H1 (cell line): ENCODE measurements at regions not wholly inside any gene's neighbourhood (a gene's known extent, or its start where the extent isn't known, plus 50 kb on each side); places are given as distances from the start of the nearest gene placed in this dataset.

Experiments used
- PHF8 ChIP-seq: fragments of 200-600 bp; sonication (generic); conservative IDR thresholded peaks from 2 replicates; pipeline ENCODE4 v1.7.1; 2012; ENCODE audit warnings: low read depth, mild to moderate bottlenecking, inconsistent platforms, low read length, moderate library complexity
- SIX5 ChIP-seq: IDR thresholded peaks from 2 replicates; pipeline ENCODE4 v1.6.1; 2011; ENCODE audit warnings: mild to moderate bottlenecking, low read depth, low read length
- TF ChIP-seq, protein P1 (sequence below): fragments of 300-600 bp; sonication (generic); IDR thresholded peaks from 2 replicates; pipeline ENCODE4 v1.7.1; 2012; ENCODE audit warnings: low read length, moderate library complexity, mild to moderate bottlenecking, inconsistent platforms; ENCODE audit not compliant: insufficient replicate concordance

DNA sequence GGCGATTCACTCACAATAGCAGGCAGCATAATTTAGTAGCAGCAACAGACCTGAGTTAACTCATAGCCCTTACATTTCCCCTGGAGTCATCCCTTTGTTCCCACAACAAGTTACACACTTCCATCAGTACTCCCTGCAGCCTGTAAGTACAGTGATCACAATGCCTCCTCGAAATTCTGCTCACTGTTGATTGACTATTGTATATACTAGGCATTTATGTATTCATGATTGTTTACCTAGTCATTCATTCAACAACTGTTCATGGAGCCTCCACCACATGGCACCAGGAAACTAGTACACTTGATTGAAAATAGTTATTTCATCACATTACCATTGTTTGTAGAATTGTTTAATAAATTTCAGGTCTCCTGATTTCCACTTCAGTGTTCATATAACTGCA, 71.4 kb upstream of the P3H2 start (continued):
- TF ChIP-seq, protein P1, sequence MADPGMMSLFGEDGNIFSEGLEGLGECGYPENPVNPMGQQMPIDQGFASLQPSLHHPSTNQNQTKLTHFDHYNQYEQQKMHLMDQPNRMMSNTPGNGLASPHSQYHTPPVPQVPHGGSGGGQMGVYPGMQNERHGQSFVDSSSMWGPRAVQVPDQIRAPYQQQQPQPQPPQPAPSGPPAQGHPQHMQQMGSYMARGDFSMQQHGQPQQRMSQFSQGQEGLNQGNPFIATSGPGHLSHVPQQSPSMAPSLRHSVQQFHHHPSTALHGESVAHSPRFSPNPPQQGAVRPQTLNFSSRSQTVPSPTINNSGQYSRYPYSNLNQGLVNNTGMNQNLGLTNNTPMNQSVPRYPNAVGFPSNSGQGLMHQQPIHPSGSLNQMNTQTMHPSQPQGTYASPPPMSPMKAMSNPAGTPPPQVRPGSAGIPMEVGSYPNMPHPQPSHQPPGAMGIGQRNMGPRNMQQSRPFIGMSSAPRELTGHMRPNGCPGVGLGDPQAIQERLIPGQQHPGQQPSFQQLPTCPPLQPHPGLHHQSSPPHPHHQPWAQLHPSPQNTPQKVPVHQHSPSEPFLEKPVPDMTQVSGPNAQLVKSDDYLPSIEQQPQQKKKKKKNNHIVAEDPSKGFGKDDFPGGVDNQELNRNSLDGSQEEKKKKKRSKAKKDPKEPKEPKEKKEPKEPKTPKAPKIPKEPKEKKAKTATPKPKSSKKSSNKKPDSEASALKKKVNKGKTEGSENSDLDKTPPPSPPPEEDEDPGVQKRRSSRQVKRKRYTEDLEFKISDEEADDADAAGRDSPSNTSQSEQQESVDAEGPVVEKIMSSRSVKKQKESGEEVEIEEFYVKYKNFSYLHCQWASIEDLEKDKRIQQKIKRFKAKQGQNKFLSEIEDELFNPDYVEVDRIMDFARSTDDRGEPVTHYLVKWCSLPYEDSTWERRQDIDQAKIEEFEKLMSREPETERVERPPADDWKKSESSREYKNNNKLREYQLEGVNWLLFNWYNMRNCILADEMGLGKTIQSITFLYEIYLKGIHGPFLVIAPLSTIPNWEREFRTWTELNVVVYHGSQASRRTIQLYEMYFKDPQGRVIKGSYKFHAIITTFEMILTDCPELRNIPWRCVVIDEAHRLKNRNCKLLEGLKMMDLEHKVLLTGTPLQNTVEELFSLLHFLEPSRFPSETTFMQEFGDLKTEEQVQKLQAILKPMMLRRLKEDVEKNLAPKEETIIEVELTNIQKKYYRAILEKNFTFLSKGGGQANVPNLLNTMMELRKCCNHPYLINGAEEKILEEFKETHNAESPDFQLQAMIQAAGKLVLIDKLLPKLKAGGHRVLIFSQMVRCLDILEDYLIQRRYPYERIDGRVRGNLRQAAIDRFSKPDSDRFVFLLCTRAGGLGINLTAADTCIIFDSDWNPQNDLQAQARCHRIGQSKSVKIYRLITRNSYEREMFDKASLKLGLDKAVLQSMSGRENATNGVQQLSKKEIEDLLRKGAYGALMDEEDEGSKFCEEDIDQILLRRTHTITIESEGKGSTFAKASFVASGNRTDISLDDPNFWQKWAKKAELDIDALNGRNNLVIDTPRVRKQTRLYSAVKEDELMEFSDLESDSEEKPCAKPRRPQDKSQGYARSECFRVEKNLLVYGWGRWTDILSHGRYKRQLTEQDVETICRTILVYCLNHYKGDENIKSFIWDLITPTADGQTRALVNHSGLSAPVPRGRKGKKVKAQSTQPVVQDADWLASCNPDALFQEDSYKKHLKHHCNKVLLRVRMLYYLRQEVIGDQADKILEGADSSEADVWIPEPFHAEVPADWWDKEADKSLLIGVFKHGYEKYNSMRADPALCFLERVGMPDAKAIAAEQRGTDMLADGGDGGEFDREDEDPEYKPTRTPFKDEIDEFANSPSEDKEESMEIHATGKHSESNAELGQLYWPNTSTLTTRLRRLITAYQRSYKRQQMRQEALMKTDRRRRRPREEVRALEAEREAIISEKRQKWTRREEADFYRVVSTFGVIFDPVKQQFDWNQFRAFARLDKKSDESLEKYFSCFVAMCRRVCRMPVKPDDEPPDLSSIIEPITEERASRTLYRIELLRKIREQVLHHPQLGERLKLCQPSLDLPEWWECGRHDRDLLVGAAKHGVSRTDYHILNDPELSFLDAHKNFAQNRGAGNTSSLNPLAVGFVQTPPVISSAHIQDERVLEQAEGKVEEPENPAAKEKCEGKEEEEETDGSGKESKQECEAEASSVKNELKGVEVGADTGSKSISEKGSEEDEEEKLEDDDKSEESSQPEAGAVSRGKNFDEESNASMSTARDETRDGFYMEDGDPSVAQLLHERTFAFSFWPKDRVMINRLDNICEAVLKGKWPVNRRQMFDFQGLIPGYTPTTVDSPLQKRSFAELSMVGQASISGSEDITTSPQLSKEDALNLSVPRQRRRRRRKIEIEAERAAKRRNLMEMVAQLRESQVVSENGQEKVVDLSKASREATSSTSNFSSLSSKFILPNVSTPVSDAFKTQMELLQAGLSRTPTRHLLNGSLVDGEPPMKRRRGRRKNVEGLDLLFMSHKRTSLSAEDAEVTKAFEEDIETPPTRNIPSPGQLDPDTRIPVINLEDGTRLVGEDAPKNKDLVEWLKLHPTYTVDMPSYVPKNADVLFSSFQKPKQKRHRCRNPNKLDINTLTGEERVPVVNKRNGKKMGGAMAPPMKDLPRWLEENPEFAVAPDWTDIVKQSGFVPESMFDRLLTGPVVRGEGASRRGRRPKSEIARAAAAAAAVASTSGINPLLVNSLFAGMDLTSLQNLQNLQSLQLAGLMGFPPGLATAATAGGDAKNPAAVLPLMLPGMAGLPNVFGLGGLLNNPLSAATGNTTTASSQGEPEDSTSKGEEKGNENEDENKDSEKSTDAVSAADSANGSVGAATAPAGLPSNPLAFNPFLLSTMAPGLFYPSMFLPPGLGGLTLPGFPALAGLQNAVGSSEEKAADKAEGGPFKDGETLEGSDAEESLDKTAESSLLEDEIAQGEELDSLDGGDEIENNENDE = no peak
- TF ChIP-seq PHF8 = no peak
- TF ChIP-seq SIX5 = no peak
